ENCODE measurements at regions not wholly inside any gene's neighbourhood (a gene's known extent, or its start where the extent isn't known, plus 50 kb on each side); places are given as distances from the start of the nearest gene placed in this dataset.

GRCh38 chr20:56835829-56836550 is 206.9 kb downstream of the TFAP2C start:
- DNase-seq (ENCODE audit: low spot score): no peak

- DNase-seq (ENCODE audit: low spot score): no peak
Measured at GRCh38 chr20:56839222-56839621, 210.1 kb downstream of the TFAP2C start.

GRCh38 chr20:56839786-56840185 is 210.7 kb downstream of the TFAP2C start:
- DNase-seq (ENCODE audit: low spot score): no peak

GRCh38 chr20:56840716-56841261 is 211.7 kb downstream of the TFAP2C start:
- DNase-seq (ENCODE audit: low spot score): no peak

DNA sequence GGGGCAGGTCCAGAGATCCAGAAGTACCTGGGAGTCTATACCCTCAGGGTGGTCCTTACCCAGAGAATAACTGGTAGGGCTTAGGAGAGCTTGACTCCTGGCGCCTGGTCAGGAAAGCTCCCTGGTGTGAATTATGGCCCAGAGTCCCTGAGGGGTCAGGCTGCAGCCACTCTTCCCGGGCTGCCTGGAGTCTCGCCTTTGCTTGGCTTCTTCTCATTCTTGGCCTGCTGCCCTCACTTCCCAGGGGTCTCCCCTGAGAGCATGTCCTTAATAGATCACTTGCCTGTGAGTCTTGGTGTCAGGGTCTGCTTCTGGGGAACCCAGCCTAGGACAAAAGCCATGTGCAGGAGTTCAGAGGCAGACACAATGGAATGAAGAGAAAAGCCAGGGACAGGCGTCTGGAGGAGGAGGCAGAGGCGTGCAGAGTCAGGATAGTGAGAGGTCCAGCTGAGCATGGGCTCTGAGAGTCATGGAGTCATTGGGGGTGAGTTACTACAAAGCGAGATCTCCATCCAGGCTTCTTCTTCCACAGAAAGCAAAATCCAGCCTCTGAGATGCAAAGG is 212.3 kb downstream of the TFAP2C start:
- DNase-seq (ENCODE audit: low spot score): no peak

DNA sequence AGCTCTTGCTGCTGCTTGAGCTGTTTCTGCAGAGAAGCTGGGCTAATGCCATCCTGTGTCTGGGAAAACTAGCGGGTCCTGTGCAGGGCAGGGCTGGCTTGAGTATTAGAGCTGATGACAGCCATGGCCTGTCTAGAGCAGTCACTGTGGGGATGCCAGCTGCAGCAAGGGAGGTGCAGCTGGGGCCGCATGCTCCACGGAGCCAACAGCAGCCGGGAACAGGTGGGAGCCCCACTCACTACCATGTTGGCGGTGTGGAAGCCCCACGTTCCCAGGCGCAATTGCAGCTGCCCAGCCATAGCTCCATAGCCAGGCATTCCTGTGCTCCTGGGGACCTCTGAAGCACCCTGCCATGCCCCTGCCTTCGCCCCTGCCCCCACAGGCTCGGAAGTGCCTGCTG is 212.9 kb downstream of the TFAP2C start:
- no peak for DNase-seq (ENCODE audit: low spot score)

DNA sequence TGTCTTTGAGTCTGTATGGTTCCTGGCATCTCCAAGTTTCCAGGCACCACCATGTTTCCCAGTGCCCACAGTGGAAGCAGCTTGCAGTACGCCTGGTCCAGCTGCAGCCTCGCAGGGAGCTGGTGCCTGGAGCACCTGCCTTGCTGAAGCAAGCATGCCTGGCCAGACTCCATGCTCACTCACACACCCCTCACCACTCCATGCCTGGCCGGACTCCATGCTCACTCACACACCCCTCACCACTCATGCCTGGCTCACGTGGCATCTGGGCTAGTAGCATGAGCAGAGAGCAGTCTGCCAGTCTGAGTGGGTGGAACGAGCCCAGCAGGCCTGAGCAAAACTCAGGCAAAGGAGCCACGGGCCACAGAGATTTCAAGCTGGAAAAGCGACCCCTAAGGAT is 214.3 kb downstream of the TFAP2C start:
- no peak for DNase-seq (ENCODE audit: low spot score)

DNA sequence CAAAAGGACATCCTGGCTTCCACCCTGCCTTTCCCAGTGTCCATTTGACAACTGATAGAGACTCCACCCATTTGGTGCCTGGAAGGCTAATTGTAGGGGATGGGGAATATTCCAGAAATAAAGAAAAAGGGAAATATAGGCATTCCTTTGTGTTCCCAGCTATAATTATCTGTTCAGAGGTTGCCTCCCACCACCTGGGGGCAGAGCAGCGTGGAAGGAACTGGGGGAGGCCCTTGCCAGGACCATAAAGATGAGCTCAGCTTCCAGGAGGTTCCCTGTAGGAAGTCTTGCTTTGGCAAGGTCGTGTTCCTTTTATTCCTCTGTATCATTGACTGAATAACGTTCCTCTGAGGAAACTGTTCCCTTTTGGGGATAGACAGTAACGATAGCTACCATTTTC is 214.7 kb downstream of the TFAP2C start:
- DNase-seq (ENCODE audit: low spot score): no peak

DNA sequence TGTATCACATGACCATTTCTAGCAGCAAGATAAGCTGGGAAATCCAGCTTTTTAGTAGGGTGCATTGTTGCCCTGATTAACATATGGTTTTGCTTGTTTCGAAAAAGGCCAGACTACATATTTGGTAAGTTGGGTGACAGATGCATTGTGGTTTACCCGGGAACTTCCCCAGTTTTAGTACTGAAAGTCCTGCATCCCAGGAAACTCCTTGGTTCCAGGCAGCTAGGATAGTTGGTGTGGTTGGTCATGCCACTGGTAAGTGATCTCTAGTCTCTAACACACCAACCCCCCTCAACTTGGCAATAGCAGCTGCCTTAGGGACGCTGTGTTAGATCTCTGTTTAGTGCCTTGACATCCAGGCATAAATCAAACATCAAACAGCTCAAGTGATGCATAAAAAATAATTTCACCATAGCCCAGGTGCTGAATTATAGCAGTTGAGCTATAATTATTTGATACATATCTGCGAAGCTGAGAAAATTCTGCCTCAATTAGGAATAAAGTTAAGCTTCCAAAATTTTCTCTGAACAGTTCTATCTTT is 216.5 kb downstream of the TFAP2C start:
- no peak for DNase-seq (ENCODE audit: low spot score)

GRCh38 chr20:56848561-56848960 is 219.5 kb downstream of the TFAP2C start:
- no peak for DNase-seq (ENCODE audit: low spot score)

GRCh38 chr20:56851552-56851951 is 222.4 kb downstream of the TFAP2C start:
- DNase-seq (ENCODE audit: low spot score): no peak

- no peak for DNase-seq (ENCODE audit: low spot score)
Measured at GRCh38 chr20:56855708-56856107, 226.6 kb downstream of the TFAP2C start.

GRCh38 chr20:56857950-56858349 is 228.8 kb downstream of the TFAP2C start:
- DNase-seq (ENCODE audit: low spot score): no peak

GRCh38 chr20:56859039-56859800 is 230.1 kb downstream of the TFAP2C start:
- no peak for DNase-seq (ENCODE audit: low spot score)

GRCh38 chr20:56859801-56860261 is 230.7 kb downstream of the TFAP2C start:
- no peak for DNase-seq (ENCODE audit: low spot score)

DNA sequence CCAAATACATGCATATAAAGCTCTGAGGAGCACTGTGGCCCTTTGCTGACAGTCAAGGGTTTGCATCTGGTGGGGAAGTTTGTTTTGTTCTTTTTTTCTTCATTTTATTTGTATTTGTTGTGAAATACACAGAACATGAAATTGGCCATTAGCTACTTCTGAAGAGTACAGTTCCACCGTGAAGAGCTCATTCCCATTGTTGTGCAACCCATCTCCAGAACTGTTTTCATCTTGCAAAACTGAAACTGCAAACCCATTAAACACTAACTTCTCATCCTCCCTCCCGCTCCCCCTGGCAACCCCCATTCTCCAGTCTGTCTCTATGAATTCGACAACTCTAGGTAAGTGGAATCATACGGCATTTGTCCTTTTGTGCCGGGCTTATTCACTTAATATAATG is 231.3 kb downstream of the TFAP2C start:
- DNase-seq (ENCODE audit: low spot score): no peak

DNA sequence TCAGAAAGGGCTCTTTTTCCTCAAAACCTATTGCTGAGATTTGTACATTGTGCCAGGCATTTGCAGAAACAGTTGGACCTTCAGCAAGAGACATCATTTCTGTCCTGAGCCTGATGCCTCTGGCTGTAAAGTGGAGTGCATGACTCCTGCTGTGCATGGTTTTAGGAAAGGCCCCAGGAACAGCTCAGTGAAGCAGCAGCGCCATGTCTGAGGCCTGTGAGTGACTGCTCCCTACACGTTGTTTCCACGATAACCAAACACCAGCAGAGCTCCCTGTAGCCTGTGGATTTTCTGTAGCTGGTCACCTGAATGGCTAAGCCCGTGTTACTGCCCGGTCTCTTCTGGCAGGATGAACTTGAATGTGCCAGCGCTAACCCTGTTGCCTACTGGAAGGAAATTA is 232.5 kb downstream of the TFAP2C start:
- no peak for DNase-seq (ENCODE audit: low spot score)

GRCh38 chr20:56865055-56865454 is 235.9 kb downstream of the TFAP2C start:
- no peak for DNase-seq (ENCODE audit: low spot score)

GRCh38 chr20:56867128-56867527 is 238.0 kb downstream of the TFAP2C start:
- DNase-seq (ENCODE audit: low spot score): no peak

DNA sequence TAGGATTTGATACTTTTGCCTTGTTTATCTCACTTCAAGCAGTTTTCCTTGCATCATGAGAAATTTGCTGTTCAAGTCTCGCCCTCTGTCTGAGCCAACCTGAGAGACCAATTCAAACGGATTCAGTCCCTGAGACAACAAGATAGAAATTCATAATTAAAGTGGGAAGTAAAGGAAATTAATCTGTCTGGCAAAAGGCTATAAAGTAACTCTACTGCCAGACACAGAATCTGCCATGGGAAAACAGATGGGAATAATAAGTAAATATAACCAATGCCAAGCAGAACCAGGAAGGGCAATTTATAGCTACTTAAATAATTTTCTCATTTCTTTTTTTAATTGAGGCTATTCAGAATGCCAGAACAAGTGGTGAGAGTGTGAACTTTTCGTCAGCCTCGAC is 239.6 kb downstream of the TFAP2C start:
- DNase-seq (ENCODE audit: low spot score): no peak

GRCh38 chr20:56870271-56870670 is 241.2 kb downstream of the TFAP2C start:
- no peak for DNase-seq (ENCODE audit: low spot score)

DNA sequence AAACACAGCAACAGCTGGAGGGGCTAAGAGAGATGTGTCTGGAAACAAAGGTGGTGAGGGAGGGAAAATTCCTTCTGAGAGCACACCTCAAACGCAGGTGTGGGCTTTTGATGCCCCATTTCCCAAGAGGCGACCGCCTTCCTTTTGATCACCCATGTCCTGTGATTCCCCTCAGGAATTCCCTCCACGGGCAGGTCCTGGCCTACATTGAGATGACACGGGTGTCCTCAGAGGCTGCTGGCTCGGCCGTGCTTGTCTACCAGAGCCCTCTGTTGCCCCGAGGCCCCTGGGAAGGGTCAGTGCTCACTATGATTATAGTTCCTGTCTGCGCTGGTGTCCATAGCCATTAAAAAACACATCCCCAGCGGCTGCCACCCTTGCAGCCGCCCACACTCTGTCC is 242.6 kb downstream of the TFAP2C start:
- no peak for DNase-seq (ENCODE audit: low spot score)
